Lower leg skin (tissue), 3 donors: ENCODE measurements at regions not wholly inside any gene's neighbourhood (a gene's known extent, or its start where the extent isn't known, plus 50 kb on each side); places are given as distances from the start of the nearest gene placed in this dataset.

Experiments
- POLR2A ChIP-seq, 2 donors: fragments of 450-650 bp; IDR thresholded peaks; one replicate each; pipeline ENCODE4 v1.6.1; 2016 to 2017; ENCODE audit warnings: antibody characterized with exemption in 2 of 2, mild to moderate bottlenecking in 1 of 2, moderate library complexity in 1 of 2
- TF ChIP-seq, protein P1 (sequence below), 3 donors: fragments of 450-650 bp; IDR thresholded peaks; one replicate each; pipeline ENCODE4 v1.5.1; 2016; ENCODE audit warnings: antibody characterized with exemption in 3 of 3, mild to moderate bottlenecking in 3 of 3, moderate library complexity in 2 of 3

DNA sequence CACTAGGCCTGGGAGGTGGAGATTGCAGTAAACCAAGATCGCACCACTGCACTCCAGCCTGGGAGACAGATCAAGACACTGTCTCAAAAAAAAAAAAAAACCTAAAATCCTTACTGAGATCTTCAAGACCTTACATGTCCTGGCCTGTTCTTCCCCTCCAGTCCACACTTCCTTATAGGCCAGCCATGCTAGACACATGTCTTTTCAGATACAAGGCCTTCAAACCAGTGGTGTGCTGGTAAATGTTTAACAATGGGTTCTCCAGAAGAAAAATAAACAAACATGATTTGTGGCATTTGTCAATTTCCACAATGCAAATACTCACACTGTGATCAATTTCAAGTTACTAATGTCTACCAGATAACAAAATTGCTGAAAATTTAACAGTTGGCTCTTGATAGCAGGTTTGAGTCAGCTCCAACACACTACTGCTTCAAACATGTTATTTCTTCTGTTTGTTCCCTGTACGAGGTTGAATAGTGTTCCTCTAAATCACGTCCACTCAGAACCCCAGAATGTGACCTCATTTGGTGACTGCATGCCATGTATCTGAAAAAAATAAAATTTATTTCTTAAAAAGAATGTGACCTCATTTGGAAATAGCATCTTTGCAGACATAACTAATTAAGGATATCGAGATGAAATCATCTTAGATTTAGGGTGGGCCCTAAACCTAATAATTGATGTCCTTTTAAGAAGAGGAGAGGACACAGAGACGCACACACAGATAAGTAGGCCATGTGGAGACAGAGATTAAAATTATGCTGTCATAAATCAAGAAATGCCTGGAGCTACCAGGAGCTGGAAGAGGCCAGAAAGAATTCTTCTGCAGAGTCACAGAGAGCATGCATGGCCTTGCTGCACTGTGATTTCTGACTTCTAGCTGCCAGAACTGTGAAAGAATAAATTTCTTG, 144.4 kb downstream of the ZNF674 start:
- TF ChIP-seq, protein P1, sequence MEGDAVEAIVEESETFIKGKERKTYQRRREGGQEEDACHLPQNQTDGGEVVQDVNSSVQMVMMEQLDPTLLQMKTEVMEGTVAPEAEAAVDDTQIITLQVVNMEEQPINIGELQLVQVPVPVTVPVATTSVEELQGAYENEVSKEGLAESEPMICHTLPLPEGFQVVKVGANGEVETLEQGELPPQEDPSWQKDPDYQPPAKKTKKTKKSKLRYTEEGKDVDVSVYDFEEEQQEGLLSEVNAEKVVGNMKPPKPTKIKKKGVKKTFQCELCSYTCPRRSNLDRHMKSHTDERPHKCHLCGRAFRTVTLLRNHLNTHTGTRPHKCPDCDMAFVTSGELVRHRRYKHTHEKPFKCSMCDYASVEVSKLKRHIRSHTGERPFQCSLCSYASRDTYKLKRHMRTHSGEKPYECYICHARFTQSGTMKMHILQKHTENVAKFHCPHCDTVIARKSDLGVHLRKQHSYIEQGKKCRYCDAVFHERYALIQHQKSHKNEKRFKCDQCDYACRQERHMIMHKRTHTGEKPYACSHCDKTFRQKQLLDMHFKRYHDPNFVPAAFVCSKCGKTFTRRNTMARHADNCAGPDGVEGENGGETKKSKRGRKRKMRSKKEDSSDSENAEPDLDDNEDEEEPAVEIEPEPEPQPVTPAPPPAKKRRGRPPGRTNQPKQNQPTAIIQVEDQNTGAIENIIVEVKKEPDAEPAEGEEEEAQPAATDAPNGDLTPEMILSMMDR (IDR thresholded peaks at IDR 0.05) = no peak
- TF ChIP-seq POLR2A (IDR thresholded peaks at IDR 0.05) = no peak
